ENCODE measurements at regions not wholly inside any gene's neighbourhood (a gene's known extent, or its start where the extent isn't known, plus 50 kb on each side); places are given as distances from the start of the nearest gene placed in this dataset.

GRCh38 chr11:82303671-82304070 lies 430.0 kb downstream of the FAM181B start:
- no peak for TF ChIP-seq CTCF (conservative IDR thresholded peaks at IDR 0.05)
- Mint-ChIP-seq H3K9me3 (no peaks in the 10 kb centered on the region), H3K27me3 (ENCODE audit: low read depth) (peaks cover 44% of the 10 kb centered on the region), H3K4me1 (no peaks in the 10 kb centered on the region), H3K36me3 (ENCODE audit: low read depth) (no peaks in the 10 kb centered on the region), H3K27ac (ENCODE audit: unreplicated experiment) (no peak overlapping the region), H3K4me3 (no peak overlapping the region)
- DNase-seq (ENCODE audit: low read depth, low spot score), result no peak

DNA sequence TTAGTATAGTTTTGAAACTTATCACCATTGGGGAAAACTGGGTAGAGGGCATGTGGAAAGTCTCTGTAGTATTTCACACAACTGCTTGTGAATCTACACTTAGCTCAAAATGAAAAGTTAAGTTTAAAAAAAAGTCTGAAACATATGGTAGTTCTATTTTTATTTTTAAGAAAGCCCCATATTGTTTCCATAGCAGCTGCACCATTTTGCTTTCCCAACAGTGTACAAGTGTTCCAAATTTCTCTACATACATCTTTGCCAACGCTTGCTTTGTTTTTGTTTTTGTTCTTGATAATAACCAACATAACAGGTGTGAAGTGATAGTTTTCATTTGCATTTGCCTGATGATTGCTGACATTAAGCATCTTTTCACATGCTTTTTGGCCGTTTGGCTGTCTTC lies 445.2 kb downstream of the FAM181B start:
- no peaks in the 10 kb centered on the region for H3K4me1 Mint-ChIP-seq
- H3K9me3 Mint-ChIP-seq, result peaks cover 3% of the 10 kb centered on the region
- H3K36me3 Mint-ChIP-seq (ENCODE audit: low read depth), result no peaks in the 10 kb centered on the region
- H3K27ac Mint-ChIP-seq (ENCODE audit: unreplicated experiment), result no peak overlapping the region
- no peak for TF ChIP-seq CTCF (conservative IDR thresholded peaks at IDR 0.05)
- DNase-seq (ENCODE audit: low read depth, low spot score), result no peak
- H3K4me3 Mint-ChIP-seq, result no peak overlapping the region
- H3K27me3 Mint-ChIP-seq (ENCODE audit: low read depth), result peaks cover 51% of the 10 kb centered on the region

GRCh38 chr11:82270870-82271269 lies 462.8 kb downstream of the FAM181B start:
- no peaks in the 10 kb centered on the region for H3K36me3 Mint-ChIP-seq (ENCODE audit: low read depth)
- no peak overlapping the region for H3K27ac Mint-ChIP-seq (ENCODE audit: unreplicated experiment)
- H3K9me3 Mint-ChIP-seq, result peaks cover 4% of the 10 kb centered on the region
- H3K4me1 Mint-ChIP-seq, result no peaks in the 10 kb centered on the region
- DNase-seq (ENCODE audit: low read depth, low spot score), result no peak
- no peak for TF ChIP-seq CTCF (conservative IDR thresholded peaks at IDR 0.05)
- no peak overlapping the region for H3K4me3 Mint-ChIP-seq
- H3K27me3 Mint-ChIP-seq (ENCODE audit: low read depth), result peaks cover 2% of the 10 kb centered on the region

DNA sequence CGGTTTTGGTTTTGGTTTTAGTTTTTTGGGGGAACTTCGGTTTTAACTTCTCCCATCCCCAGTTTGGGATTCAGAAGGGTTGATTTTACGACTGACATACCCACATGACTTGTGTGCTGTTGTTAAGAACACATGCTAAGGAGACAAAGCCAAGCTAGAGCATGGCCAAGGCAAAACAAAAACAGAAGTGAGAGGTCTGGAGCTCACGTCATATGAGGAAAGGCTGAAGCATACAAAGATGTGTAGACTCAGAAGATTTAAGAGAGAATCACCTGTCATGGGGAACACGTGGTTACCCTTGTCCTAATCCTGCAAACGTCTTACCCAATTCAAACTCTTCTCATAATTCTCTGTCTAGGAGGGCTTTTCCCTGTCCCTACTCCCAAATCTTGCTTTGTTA lies 465.0 kb downstream of the FAM181B start:
- H3K27ac Mint-ChIP-seq (ENCODE audit: unreplicated experiment), result no peak overlapping the region
- no peaks in the 10 kb centered on the region for H3K4me1 Mint-ChIP-seq
- no peaks in the 10 kb centered on the region for H3K27me3 Mint-ChIP-seq (ENCODE audit: low read depth)
- no peak overlapping the region for H3K4me3 Mint-ChIP-seq
- peaks cover 4% of the 10 kb centered on the region for H3K9me3 Mint-ChIP-seq
- TF ChIP-seq CTCF (conservative IDR thresholded peaks at IDR 0.05), result no peak
- H3K36me3 Mint-ChIP-seq (ENCODE audit: low read depth), result no peaks in the 10 kb centered on the region
- DNase-seq (ENCODE audit: low read depth, low spot score), result no peak

- H3K4me3 Mint-ChIP-seq, result no peak overlapping the region
- no peaks in the 10 kb centered on the region for H3K4me1 Mint-ChIP-seq
- no peaks in the 10 kb centered on the region for H3K27me3 Mint-ChIP-seq (ENCODE audit: low read depth)
- no peak for TF ChIP-seq CTCF (conservative IDR thresholded peaks at IDR 0.05)
- peaks cover 4% of the 10 kb centered on the region for H3K9me3 Mint-ChIP-seq
- no peak overlapping the region for H3K27ac Mint-ChIP-seq (ENCODE audit: unreplicated experiment)
- no peaks in the 10 kb centered on the region for H3K36me3 Mint-ChIP-seq (ENCODE audit: low read depth)
- DNase-seq (ENCODE audit: low read depth, low spot score), result no peak
Observed at GRCh38 chr11:82267186-82267585, 466.5 kb downstream of the FAM181B start.

- DNase-seq (ENCODE audit: low read depth, low spot score), result no peak
- no peaks in the 10 kb centered on the region for H3K27me3 Mint-ChIP-seq (ENCODE audit: low read depth)
- H3K4me3 Mint-ChIP-seq, result no peak overlapping the region
- H3K36me3 Mint-ChIP-seq (ENCODE audit: low read depth), result no peaks in the 10 kb centered on the region
- H3K9me3 Mint-ChIP-seq, result no peaks in the 10 kb centered on the region
- no peaks in the 10 kb centered on the region for H3K4me1 Mint-ChIP-seq
- TF ChIP-seq CTCF (conservative IDR thresholded peaks at IDR 0.05), result no peak
- H3K27ac Mint-ChIP-seq (ENCODE audit: unreplicated experiment), result no peak overlapping the region
Observed at GRCh38 chr11:82261367-82261766, 472.3 kb downstream of the FAM181B start.

All from neural crest cell (in vitro differentiated cells).